ENCODE measurements at regions not wholly inside any gene's neighbourhood (a gene's known extent, or its start where the extent isn't known, plus 50 kb on each side); places are given as distances from the start of the nearest gene placed in this dataset.
"Not testable (repeated sequence)": the region's sequence is repeated elsewhere in the genome, so short reads cannot be mapped to it uniquely, and the experiment has no call there.

GRCh38 chr10:125238682-125239081, 78.3 kb upstream of the CTBP2 start:
- H3K4me1 ChIP-seq = no peaks in the 10 kb centered on the region
- H3K4me3 Mint-ChIP-seq (ENCODE audit: unreplicated experiment) = no peak overlapping the region
- DNase-seq = no peak
- intact Hi-C loops (cut with micrococcal nuclease; ENCODE audit: unreplicated experiment) = no loop called here
- H3K9me3 ChIP-seq = peaks cover 9% of the 10 kb centered on the region; the same call in 1 of the 2 replicates
- no peak overlapping the region for H3K4me3 ChIP-seq (ENCODE audit: low read depth, low read length)
- no TSS peak for BruUV-seq (replicated peaks)
- H3K36me3 Mint-ChIP-seq (ENCODE audit: insufficient read depth, unreplicated experiment) = peaks cover 8% of the 10 kb centered on the region
- no peaks in the 10 kb centered on the region for H3K4me1 Mint-ChIP-seq (ENCODE audit: low read depth, unreplicated experiment)
- TF ChIP-seq CTCF (IDR thresholded peaks at IDR 0.05; ENCODE audit: insufficient read depth in 1 of 2, low read depth in 1 of 2, low read length in 1 of 2, severe bottlenecking in 1 of 2, unreplicated experiment in 1 of 2) = no peak
- POLR2A ChIA-PET = no interaction called here
- peaks cover 40% of the 10 kb centered on the region for H3K9me3 Mint-ChIP-seq (ENCODE audit: unreplicated experiment)
- H3K27me3 ChIP-seq (replicated peaks; ENCODE audit: control insufficient read depth, insufficient read depth, low read length) = no peaks in the 10 kb centered on the region
- no peaks in the 10 kb centered on the region for H3K36me3 ChIP-seq (ENCODE audit: control insufficient read depth, insufficient read depth, low read length)
- peaks cover 6% of the 10 kb centered on the region for H3K27me3 Mint-ChIP-seq (ENCODE audit: insufficient read depth, unreplicated experiment)
- CTCF ChIA-PET = no interaction called here
- H3K27ac Mint-ChIP-seq (ENCODE audit: unreplicated experiment) = no peak overlapping the region

GRCh38 chr10:125236091-125236490, 75.7 kb upstream of the CTBP2 start:
- no peak overlapping the region for H3K4me3 ChIP-seq (ENCODE audit: low read depth, low read length)
- Mint-ChIP-seq H3K27ac (ENCODE audit: unreplicated experiment) (no peak overlapping the region), H3K36me3 (ENCODE audit: insufficient read depth, unreplicated experiment) (peaks cover 8% of the 10 kb centered on the region), H3K9me3 (ENCODE audit: unreplicated experiment) (peaks cover 40% of the 10 kb centered on the region), H3K4me3 (ENCODE audit: unreplicated experiment) (no peak overlapping the region), H3K27me3 (ENCODE audit: insufficient read depth, unreplicated experiment) (peaks cover 3% of the 10 kb centered on the region), H3K4me1 (ENCODE audit: low read depth, unreplicated experiment) (no peaks in the 10 kb centered on the region)
- ChIA-PET POLR2A (no interaction called here), CTCF (no interaction called here)
- intact Hi-C loops (cut with micrococcal nuclease; ENCODE audit: unreplicated experiment) = no loop called here
- H3K36me3 ChIP-seq (ENCODE audit: control insufficient read depth, insufficient read depth, low read length) = no peaks in the 10 kb centered on the region
- BruUV-seq (replicated peaks) = no TSS peak
- no peak for DNase-seq
- TF ChIP-seq CTCF (IDR thresholded peaks at IDR 0.05; ENCODE audit: insufficient read depth in 1 of 2, low read depth in 1 of 2, low read length in 1 of 2, severe bottlenecking in 1 of 2, unreplicated experiment in 1 of 2) = no peak
- H3K9me3 ChIP-seq = peaks cover 7% of the 10 kb centered on the region; the same call in 1 of the 2 replicates
- H3K27me3 ChIP-seq (replicated peaks; ENCODE audit: control insufficient read depth, insufficient read depth, low read length) = no peaks in the 10 kb centered on the region
- peaks cover 8% of the 10 kb centered on the region; the same call in 1 of the 2 replicates for H3K4me1 ChIP-seq

- H3K27me3 ChIP-seq (replicated peaks; ENCODE audit: control insufficient read depth, insufficient read depth, low read length) = no peaks in the 10 kb centered on the region
- H3K4me3 ChIP-seq (ENCODE audit: low read depth, low read length) = no peak overlapping the region
- no peaks in the 10 kb centered on the region for H3K36me3 ChIP-seq (ENCODE audit: control insufficient read depth, insufficient read depth, low read length)
- intact Hi-C loops (cut with micrococcal nuclease; ENCODE audit: unreplicated experiment) = no loop called here
- H3K4me1 ChIP-seq = peaks cover 11% of the 10 kb centered on the region; the same call in 1 of the 2 replicates
- TF ChIP-seq CTCF (IDR thresholded peaks at IDR 0.05; ENCODE audit: insufficient read depth in 1 of 2, low read depth in 1 of 2, low read length in 1 of 2, severe bottlenecking in 1 of 2, unreplicated experiment in 1 of 2) = no peak
- H3K4me1 Mint-ChIP-seq (ENCODE audit: low read depth, unreplicated experiment) = no peaks in the 10 kb centered on the region
- POLR2A ChIA-PET = no interaction called here
- BruUV-seq (replicated peaks) = no TSS peak
- H3K27ac Mint-ChIP-seq (ENCODE audit: unreplicated experiment) = no peak overlapping the region
- DNase-seq = no peak
- CTCF ChIA-PET = no interaction called here
- peaks cover 3% of the 10 kb centered on the region for H3K27me3 Mint-ChIP-seq (ENCODE audit: insufficient read depth, unreplicated experiment)
- peaks cover 8% of the 10 kb centered on the region for H3K36me3 Mint-ChIP-seq (ENCODE audit: insufficient read depth, unreplicated experiment)
- no peak overlapping the region for H3K4me3 Mint-ChIP-seq (ENCODE audit: unreplicated experiment)
- H3K9me3 Mint-ChIP-seq (ENCODE audit: unreplicated experiment) = peaks cover 40% of the 10 kb centered on the region
- H3K9me3 ChIP-seq = peaks cover 7% of the 10 kb centered on the region; the same call in 1 of the 2 replicates
Measured at GRCh38 chr10:125235093-125236069, 75.0 kb upstream of the CTBP2 start.

- H3K4me1 Mint-ChIP-seq (ENCODE audit: low read depth, unreplicated experiment); DNase-seq; intact Hi-C loops (cut with micrococcal nuclease; ENCODE audit: unreplicated experiment); H3K4me3 ChIP-seq (ENCODE audit: low read depth, low read length); BruUV-seq (replicated peaks); H3K27ac Mint-ChIP-seq (ENCODE audit: unreplicated experiment); H3K27me3 ChIP-seq (replicated peaks; ENCODE audit: control insufficient read depth, insufficient read depth, low read length); POLR2A ChIA-PET; CTCF ChIA-PET; H3K9me3 ChIP-seq; H3K36me3 ChIP-seq (ENCODE audit: control insufficient read depth, insufficient read depth, low read length); H3K27me3 Mint-ChIP-seq (ENCODE audit: insufficient read depth, unreplicated experiment); H3K36me3 Mint-ChIP-seq (ENCODE audit: insufficient read depth, unreplicated experiment); H3K4me3 Mint-ChIP-seq (ENCODE audit: unreplicated experiment): not testable (repeated sequence)
- peaks cover 39% of the 10 kb centered on the region for H3K9me3 Mint-ChIP-seq (ENCODE audit: unreplicated experiment)
- peaks cover 11% of the 10 kb centered on the region; the same call in 1 of the 2 replicates for H3K4me1 ChIP-seq
Measured at GRCh38 chr10:125234576-125234975, 74.2 kb upstream of the CTBP2 start.
